Caco-2 (cell line): ENCODE measurements at regions not wholly inside any gene's neighbourhood (a gene's known extent, or its start where the extent isn't known, plus 50 kb on each side); places are given as distances from the start of the nearest gene placed in this dataset.

ENCODE experiments used
- BruUV-seq: library from RNA; stranded (reverse); fragments of 400-500 nt; replicated peaks from 2 replicates; lab custom pipeline; 2021; lab: Mats Ljungman, UMichigan
- CTCF ChIA-PET: fragments of 300-600 bp; sonication (Branson Sonifier 250); formaldehyde crosslinking; loops from one replicate; lab custom pipeline; 2022; ENCODE audit warnings: antibody characterized with exemption; lab: Charles Lee
- POLR2A ChIA-PET: fragments of 300-600 bp; sonication (Branson Sonifier 250); formaldehyde crosslinking; loops from one replicate; lab custom pipeline; 2022; ENCODE audit warnings: antibody characterized with exemption; lab: Charles Lee
- DNase-seq, 2 experiments: peaks; one replicate each; pipeline versions ENCODE4 v3.0.0 to v3.0.0-alpha.2; 2020 to 2022
- H3K27me3 ChIP-seq: replicated peaks from 2 replicates; pipeline ENCODE4 v1.6.0; 2011; ENCODE audit warnings: low read length; ENCODE audit not compliant: control insufficient read depth, insufficient read depth
- H3K36me3 ChIP-seq: 2 replicates; pipeline ENCODE4 v1.5.1; 2011; ENCODE audit warnings: low read length; ENCODE audit not compliant: control insufficient read depth, insufficient read depth
- H3K4me1 ChIP-seq: fragments of 250-450 bp; sonication (Bioruptor Pico); 2 replicates; pipeline ENCODE4 v1.5.1; 2020; ENCODE audit warnings: mild to moderate bottlenecking
- H3K4me3 ChIP-seq: 2 replicates; pipeline ENCODE4 v1.5.1; 2011; ENCODE audit warnings: low read depth, mild to moderate bottlenecking, control low read depth, low read length
- H3K9me3 ChIP-seq: fragments of 250-450 bp; sonication (Bioruptor Pico); 2 replicates; pipeline ENCODE4 v1.5.1; 2020; ENCODE audit warnings: mild to moderate bottlenecking, moderate library complexity
- H3K27ac Mint-ChIP-seq: one replicate; pipeline ENCODE4 v1.8.0; 2022; ENCODE audit warnings: mixed read lengths; ENCODE audit not compliant: unreplicated experiment
- H3K27me3 Mint-ChIP-seq: one replicate; pipeline ENCODE4 v1.8.0; 2022; ENCODE audit warnings: mixed read lengths; ENCODE audit not compliant: insufficient read depth, unreplicated experiment
- H3K36me3 Mint-ChIP-seq: one replicate; pipeline ENCODE4 v1.8.0; 2022; ENCODE audit warnings: mild to moderate bottlenecking, mixed read lengths; ENCODE audit not compliant: insufficient read depth, unreplicated experiment
- H3K4me1 Mint-ChIP-seq: one replicate; pipeline ENCODE4 v1.8.0; 2022; ENCODE audit warnings: low read depth, mixed read lengths; ENCODE audit not compliant: unreplicated experiment
- H3K4me3 Mint-ChIP-seq: one replicate; pipeline ENCODE4 v1.8.0; 2022; ENCODE audit warnings: mild to moderate bottlenecking, moderate library complexity, mixed read lengths; ENCODE audit not compliant: unreplicated experiment
- H3K9me3 Mint-ChIP-seq: one replicate; pipeline ENCODE4 v1.8.0; 2022; ENCODE audit warnings: mixed read lengths; ENCODE audit not compliant: unreplicated experiment
- CTCF ChIP-seq, 2 experiments: fragments of 200-600 bp in 1 of 2; IDR thresholded peaks; 1 replicate in 1 of 2; 2 replicates in 1 of 2; pipeline versions ENCODE4 v1.5.1 to v1.8.0; 2011 to 2022; ENCODE audit warnings: antibody characterized with exemption in 1 of 2, control low read depth in 1 of 2, inconsistent platforms in 1 of 2, low read depth in 1 of 2, low read length in 1 of 2, mild to moderate bottlenecking in 1 of 2, moderate library complexity in 1 of 2; ENCODE audit not compliant: insufficient read depth in 1 of 2, severe bottlenecking in 1 of 2, unreplicated experiment in 1 of 2
- intact Hi-C: fragments of 100-400 bp; cut with micrococcal nuclease; formaldehyde crosslinking; loops from one replicate; pipeline ENCODE4 v1.10.0; 2022; ENCODE audit not compliant: unreplicated experiment

GRCh38 chr5:11962122-11962521 is 57.9 kb upstream of the CTNND2 start:
- Mint-ChIP-seq H3K9me3 (no peaks in the 10 kb centered on the region), H3K4me1 (no peaks in the 10 kb centered on the region), H3K27me3 (peaks cover 4% of the 10 kb centered on the region), H3K36me3 (no peaks in the 10 kb centered on the region), H3K27ac (no peak overlapping the region), H3K4me3 (no peak overlapping the region)
- no peaks in the 10 kb centered on the region for H3K27me3 ChIP-seq
- CTCF ChIA-PET = interaction anchor here (0.6 kb wide), 1 partner anchor 14 kb away, joined by 3 read pairs; no protein-coding TSS in a partner anchor
- POLR2A ChIA-PET = interaction anchor here (0.5 kb wide), 1 partner anchor 804 kb away, joined by 3 read pairs; no protein-coding TSS in a partner anchor
- no peaks in the 10 kb centered on the region for H3K9me3 ChIP-seq
- H3K4me1 ChIP-seq = no peaks in the 10 kb centered on the region
- H3K36me3 ChIP-seq = no peaks in the 10 kb centered on the region
- TF ChIP-seq CTCF (IDR thresholded peaks at IDR 0.05; ENCODE audit: insufficient read depth in 1 of 2, low read depth in 1 of 2, low read length in 1 of 2, severe bottlenecking in 1 of 2, unreplicated experiment in 1 of 2) = no peak
- no peak for DNase-seq
- no TSS peak for BruUV-seq
- intact Hi-C loops = no loop called here
- no peak overlapping the region for H3K4me3 ChIP-seq

- Mint-ChIP-seq H3K4me1 (no peaks in the 10 kb centered on the region), H3K4me3 (no peak overlapping the region), H3K27ac (no peak overlapping the region), H3K36me3 (no peaks in the 10 kb centered on the region), H3K27me3 (peaks cover 2% of the 10 kb centered on the region), H3K9me3 (no peaks in the 10 kb centered on the region)
- no peaks in the 10 kb centered on the region for H3K27me3 ChIP-seq
- no peak overlapping the region for H3K4me3 ChIP-seq
- TF ChIP-seq CTCF (IDR thresholded peaks at IDR 0.05; ENCODE audit: insufficient read depth in 1 of 2, low read depth in 1 of 2, low read length in 1 of 2, severe bottlenecking in 1 of 2, unreplicated experiment in 1 of 2) = no peak
- no peaks in the 10 kb centered on the region for H3K4me1 ChIP-seq
- no peaks in the 10 kb centered on the region for H3K9me3 ChIP-seq
- ChIA-PET CTCF (no interaction called here), POLR2A (no interaction called here)
- intact Hi-C loops = no loop called here
- H3K36me3 ChIP-seq = no peaks in the 10 kb centered on the region
- no peak for DNase-seq
- no TSS peak for BruUV-seq
Measured at GRCh38 chr5:11958321-11958720, 54.1 kb upstream of the CTNND2 start.

- Mint-ChIP-seq H3K27me3 (peaks cover 2% of the 10 kb centered on the region), H3K4me1 (no peaks in the 10 kb centered on the region), H3K36me3 (no peaks in the 10 kb centered on the region), H3K27ac (no peak overlapping the region), H3K4me3 (no peak overlapping the region), H3K9me3 (no peaks in the 10 kb centered on the region)
- BruUV-seq = no TSS peak
- ChIA-PET CTCF (no interaction called here), POLR2A (no interaction called here)
- intact Hi-C loops = no loop called here
- Histone ChIP-seq H3K36me3 (no peaks in the 10 kb centered on the region), H3K27me3 (no peaks in the 10 kb centered on the region), H3K4me3 (no peak overlapping the region), H3K4me1 (no peaks in the 10 kb centered on the region), H3K9me3 (no peaks in the 10 kb centered on the region)
- DNase-seq = no peak
- no peak for TF ChIP-seq CTCF (IDR thresholded peaks at IDR 0.05; ENCODE audit: insufficient read depth in 1 of 2, low read depth in 1 of 2, low read length in 1 of 2, severe bottlenecking in 1 of 2, unreplicated experiment in 1 of 2)
Measured at GRCh38 chr5:11955331-11955730, 51.1 kb upstream of the CTNND2 start.
